Renal cortex interstitium (tissue), 11 donors: ENCODE measurements at regions not wholly inside any gene's neighbourhood (a gene's known extent, or its start where the extent isn't known, plus 50 kb on each side); places are given as distances from the start of the nearest gene placed in this dataset.

Source experiments
- DNase-seq, 11 donors: peaks; one replicate each; pipeline ENCODE4 v3.0.0-alpha.2; 2013; ENCODE audit warnings: low read depth in 9 of 11, low spot score in 4 of 11; ENCODE audit errors: extremely low read depth in 1 of 11

DNA sequence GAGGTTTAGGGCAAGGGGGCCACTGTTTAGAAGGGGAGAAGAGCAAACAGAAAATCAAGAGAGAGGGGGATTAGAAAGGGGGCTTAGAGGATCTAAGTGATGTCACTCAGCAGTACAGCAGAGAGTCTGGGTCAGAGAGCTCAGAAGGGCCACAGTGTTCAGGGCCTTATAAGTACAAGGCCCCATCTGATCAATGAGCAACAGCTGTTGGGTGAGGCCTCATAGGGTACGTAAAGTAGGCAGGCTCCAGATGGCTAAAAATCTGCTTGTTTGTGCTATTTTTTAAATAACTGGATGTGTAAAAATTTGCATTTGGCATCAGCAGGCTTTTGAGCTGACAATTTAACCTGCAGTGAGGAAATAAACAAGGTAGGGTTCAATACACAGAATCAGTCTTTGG lies 149.8 kb downstream of the SH3BGRL2 start:
- DNase-seq = no peak

- no peak for DNase-seq
Measured at GRCh38 chr6:79778816-79779215, 147.7 kb downstream of the SH3BGRL2 start.

DNA sequence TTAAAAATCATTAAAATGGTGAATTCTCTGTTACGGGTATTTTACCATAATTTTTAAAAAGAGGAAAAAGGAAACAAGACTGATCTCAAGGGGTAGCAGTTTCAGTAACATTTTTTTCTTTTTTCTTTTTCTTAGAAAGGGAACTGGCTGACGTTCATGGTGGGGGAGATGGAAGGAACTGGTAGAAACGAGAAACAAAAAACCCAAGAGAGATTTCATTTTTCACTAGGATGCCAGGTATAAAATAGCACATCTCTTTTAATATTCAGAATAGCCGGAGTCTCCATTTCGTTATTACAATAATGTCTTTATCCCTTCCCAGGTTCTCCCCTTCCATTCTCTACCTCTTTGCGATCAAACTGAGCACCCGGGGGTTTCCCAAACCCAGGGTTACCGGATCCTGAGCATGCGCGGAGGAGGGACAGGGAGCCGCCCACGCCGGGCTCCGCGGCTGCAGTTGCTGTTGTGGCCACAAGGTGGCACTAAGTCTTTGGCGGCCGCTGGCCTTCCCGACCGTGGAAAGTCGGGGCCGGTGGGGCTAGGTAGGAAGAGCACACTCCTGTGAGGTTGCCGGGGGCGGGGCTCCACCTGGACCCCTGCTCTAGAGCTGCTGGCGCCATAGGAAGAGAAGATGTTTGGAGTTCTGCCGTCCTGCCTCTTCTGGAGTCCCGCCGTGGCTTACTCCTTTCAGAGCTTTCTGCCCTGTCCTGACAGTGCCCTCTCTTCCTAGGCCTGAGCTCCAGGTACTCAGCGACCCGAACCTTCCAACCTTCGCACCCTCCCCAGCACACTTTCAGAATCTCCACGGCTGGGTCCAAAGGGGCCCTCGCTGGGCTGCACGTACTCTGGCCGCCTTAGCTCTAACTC lies 146.8 kb downstream of the SH3BGRL2 start:
- DNase-seq = peak; percentile 26 to 68 (median 48)

DNA sequence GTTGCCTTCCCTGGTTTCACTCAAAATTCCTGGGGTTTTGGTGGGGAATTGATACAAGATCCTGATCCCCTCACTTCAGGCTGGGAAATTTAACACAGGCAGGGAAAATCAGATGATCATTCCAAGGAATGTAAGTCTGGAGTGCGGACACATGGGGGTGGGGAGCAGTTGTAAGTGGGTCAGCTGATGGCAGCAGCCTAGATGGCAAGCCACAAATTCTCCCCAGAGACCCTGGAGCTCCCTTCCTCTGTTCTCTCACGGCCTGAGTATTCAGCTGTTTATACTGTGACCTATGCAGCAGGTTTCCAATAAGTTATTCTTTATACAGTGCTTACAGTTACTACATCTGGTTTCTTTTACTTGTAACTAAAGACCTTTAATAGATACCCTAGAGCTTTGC lies 144.9 kb downstream of the SH3BGRL2 start:
- no peak for DNase-seq

- no peak for DNase-seq
Measured at GRCh38 chr6:79775222-79775621, 144.1 kb downstream of the SH3BGRL2 start.

- DNase-seq = no peak
Measured at GRCh38 chr6:79764747-79765146, 133.6 kb downstream of the SH3BGRL2 start.

DNA sequence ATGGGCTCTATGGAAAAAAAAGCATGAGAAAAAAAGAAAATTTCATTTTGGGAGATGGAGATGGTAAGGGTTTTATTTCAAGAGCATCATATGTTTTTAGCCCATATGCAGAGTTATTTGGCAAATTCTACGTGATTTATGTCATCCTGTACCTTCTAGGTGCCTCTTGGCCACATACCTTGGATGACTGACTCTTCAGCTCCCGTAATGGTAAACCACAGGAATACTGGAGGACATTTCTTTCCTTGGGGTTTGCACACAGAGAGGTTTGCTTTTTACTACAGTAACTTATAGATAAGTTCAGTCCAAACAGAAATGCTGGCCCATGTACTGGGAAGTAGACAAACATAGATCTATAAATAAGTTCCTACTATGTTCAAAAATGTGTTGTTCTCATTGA lies 132.2 kb downstream of the SH3BGRL2 start:
- DNase-seq = no peak

DNA sequence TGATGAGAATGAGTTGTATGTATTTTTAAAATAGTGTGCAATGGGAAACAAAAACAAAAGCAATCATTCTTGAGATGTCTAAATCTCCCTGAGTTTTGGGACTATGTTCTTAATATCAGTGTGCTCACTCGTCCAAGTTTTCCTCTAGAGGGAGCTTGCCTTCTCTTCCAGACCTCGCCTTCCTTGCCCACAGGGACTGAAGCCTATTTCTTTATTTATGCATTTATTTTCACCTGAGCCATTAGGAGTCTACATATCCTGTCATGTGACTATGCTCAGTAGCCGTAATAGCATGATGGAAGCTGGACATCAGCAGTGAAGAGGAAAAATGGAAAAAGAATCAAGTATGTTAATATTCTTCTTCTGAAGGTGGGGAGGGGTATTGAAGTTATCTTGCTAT lies 131.2 kb downstream of the SH3BGRL2 start:
- no peak for DNase-seq

DNA sequence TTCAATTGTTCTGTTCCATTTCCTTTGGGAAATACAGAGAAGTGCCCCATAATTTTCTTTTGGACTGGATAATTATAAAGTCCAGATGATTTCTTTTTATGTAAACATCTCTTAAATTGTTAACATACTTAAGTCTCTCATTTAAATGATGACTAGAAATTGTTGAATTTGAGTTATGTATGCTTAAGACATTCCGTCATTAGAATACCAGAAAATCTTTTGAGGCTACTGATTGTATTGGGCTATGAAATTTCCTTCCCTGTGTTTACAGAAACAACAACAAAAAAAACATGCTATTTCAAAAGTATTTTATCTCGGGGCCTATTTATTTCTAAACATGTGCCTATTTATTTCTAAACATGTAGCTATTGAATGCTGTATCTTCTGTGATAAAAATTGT lies 125.4 kb downstream of the SH3BGRL2 start:
- DNase-seq = no peak

DNA sequence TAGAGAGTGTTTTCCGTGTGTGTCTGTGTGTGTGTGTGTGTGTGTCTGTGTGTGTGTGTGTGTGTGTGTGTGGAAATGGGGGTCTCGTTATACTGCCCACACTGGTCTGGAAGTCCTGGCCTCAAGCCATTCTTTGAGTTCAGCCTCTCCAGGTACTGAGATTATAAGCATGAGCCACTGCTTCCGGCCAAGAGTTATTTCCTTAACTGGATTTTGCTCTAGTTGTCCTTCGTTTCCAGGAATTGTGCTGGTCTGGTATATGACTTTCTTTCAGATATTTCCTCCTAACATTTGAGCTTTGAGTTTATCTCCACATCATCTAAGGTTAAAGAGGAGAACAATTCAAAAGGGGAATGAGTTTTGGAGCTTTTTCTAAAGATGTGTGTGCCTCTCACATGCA lies 124.8 kb downstream of the SH3BGRL2 start:
- DNase-seq = peak in 1 of 11 donors; percentile 3
